A172 (cell line): ENCODE measurements at regions not wholly inside any gene's neighbourhood (a gene's known extent, or its start where the extent isn't known, plus 50 kb on each side); places are given as distances from the start of the nearest gene placed in this dataset.

Experiments used
- DNase-seq: peaks from one replicate; pipeline ENCODE4 v3.0.0-alpha.2; 2015; ENCODE audit warnings: low spot score

GRCh38 chr14:105843444-105844046 lies 317.2 kb downstream of the TMEM121 start:
- DNase-seq: no peak

- DNase-seq: no peak
These were observed 317.8 kb downstream of the TMEM121 start for GRCh38 chr14:105844047-105844630.

DNA sequence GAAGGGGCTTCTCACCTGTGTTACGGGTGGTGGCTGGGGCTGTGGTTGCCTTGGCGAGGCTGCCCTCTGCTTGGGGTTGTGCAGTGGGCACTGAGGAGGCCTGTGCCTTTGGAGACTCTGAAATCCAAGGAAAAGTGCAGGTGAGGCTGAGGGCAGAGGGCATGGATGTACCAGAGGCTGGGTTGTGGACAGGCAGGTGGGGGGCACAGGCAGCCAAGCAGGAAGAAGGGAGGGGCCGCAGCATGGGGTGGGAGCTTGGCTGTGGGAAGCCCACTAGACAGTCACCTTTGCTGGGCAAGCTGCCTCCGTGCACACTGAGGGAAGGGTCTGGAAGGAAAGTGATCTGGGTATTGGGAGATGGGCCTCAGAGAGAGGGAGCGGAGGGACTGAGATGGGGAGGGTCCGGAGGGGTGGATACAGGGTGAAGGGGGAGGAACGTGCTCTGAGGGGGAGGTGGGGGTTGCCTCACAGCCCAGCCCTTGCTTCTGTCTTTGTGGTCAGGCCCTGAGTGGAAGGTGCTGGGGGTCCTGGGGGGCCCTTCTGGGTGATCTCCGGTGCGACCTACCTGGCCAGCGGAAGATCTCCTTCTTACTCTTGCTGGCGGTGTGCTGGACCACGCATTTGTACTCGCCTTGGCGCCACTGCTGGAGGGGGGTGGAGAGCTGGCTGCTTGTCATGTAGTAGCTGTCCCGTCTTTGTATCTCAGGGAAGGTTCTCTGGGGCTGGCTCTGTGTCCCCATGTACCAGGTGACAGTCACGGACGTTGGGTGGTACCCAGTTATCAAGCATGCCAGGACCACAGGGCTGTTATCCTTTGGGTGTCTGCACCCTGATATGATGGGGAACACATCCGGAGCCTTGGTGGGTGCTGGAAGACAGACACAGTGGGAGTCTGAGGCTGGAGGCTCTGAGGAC lies 318.7 kb downstream of the TMEM121 start:
- DNase-seq: no peak

DNA sequence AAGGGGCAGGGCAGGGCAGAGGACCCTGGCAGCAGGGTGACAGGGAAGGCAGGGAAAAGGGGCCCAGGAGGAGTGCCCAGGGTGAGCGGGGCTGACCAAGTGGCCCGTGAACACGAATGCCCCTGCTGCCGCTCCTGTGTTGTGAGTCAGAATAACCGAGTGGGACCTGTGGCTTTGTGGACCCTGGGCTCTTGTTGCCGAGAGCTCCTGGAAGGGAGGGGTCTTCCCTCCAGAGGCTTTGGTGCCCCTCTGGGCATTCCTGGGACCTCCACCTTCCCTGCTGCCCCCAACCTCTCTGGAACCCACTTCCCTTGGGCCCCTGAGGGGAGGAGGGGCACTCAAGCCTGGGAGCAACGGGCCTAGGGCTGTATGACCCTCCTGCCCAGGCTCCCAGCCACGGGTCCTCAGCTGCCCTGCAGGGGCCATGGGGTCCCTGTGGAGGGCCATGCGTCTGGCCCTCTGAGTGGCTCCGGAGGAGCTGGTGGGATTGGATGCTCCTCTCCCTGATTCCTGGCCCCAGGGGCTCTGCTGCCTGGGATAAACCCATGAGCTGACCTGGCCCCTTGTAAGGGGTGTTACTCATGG lies 319.4 kb downstream of the TMEM121 start:
- DNase-seq: no peak

DNA sequence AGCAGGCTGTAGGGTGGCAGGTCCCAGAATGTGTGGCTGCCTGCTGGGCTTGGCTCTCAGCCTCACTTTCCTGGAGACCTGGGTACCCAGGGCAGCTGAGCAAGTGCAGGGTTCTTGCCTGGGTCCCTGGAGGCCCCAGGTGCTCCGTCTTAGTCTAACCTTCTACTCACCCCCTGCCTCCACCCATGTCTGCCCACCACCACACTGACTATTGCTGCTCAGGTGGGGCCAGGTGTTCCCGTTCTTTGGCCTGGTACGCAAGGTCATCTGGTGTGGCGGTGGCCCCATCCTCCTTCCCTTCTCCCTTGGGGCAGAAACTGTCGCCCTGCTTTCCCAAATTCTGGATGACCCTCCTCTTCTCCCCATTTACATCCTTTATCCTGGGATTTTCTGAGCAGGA lies 319.9 kb downstream of the TMEM121 start:
- no peak for DNase-seq

- no peak for DNase-seq
These were observed 321.0 kb downstream of the TMEM121 start for GRCh38 chr14:105847400-105847799.

DNA sequence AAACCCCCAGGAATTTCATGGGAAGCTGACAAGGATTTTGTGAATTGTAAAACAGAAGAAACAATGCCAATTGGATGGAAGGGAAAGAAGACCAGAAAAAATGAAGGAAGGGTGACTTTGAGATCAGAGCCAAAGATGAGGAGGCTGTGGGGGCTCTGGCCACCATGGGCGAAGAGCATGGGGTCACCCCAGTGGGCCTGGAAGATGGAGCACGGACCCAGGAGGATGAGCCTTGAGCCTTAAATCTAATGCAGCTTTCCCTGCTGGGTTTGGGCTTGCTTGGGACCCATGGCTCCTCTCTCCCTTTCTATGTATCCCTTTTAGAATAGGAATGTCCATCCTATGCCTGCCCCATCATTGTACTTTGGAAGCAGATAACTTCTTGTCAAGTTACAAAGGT lies 322.2 kb downstream of the TMEM121 start:
- DNase-seq: no peak

GRCh38 chr14:105849933-105850626 lies 323.7 kb downstream of the TMEM121 start:
- DNase-seq: no peak

DNA sequence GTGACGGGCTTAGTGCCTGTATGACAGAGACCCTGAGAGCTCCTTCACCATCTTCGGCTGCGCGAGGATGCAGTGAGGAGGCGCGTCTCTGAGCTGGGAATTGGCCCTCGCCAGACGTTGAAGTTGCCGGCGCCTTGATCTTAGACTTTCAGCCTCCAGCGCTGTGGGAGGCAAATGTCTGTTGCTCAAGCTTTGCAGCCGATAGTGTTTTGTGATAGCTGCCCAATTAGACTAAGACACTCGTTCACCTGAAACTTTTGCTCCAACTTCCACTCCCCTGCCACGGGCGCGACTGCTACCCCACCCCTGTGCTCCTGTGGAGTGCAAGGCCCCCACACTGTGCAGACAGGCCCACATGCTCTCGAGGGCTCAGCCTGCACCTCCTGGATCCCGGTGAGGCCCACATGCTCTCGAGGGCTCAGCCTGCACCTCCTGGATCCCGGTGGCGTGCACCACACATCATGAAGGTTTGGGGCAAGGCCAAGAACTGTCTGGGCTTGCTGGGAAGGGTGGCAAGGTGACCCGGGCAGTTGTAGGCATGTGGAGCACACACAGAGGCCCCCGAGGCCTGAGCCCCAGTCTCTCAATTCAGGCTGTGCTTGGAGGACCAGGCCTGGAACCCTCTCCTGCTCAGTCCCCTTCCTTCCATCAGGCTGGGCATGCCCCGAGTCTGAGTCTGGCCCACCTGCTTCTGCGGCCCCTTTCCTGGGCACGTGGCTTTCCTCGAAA lies 324.6 kb downstream of the TMEM121 start:
- DNase-seq: no peak

- DNase-seq: no peak
These were observed 325.5 kb downstream of the TMEM121 start for GRCh38 chr14:105851716-105852377.

GRCh38 chr14:105852378-105853088 lies 326.1 kb downstream of the TMEM121 start:
- DNase-seq: no peak

- no peak for DNase-seq
These were observed 326.9 kb downstream of the TMEM121 start for GRCh38 chr14:105853089-105853906.

GRCh38 chr14:105853907-105854599 lies 327.7 kb downstream of the TMEM121 start:
- no peak for DNase-seq

DNA sequence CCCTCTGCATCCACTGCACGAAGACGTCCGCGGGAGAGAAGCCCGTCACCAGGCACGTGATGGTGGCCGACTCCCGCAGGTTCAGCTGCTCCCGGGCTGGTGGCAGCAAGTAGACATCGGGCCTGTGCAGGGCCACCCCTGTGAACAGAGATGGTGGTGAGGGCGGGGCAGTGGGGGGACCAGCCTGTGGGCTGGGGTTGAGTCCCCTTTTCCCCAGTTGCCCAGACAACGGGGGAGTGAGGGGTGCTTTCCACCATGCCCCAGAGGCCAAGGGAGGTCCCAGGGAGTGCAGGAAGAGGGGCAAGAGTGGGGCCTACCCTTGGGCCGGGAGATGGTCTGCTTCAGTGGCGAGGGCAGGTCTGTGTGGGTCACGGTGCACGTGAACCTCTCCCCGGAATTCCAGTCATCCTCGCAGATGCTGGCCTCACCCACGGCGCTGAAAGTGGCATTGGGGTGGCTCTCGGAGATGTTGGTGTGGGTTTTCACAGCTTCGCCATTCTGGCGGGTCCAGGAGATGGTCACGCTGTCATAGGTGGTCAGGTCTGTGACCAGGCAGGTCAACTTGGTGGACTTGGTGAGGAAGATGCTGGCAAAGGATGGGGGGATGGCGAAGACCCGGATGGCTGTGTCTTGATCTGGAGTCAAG lies 328.3 kb downstream of the TMEM121 start:
- DNase-seq: no peak

DNA sequence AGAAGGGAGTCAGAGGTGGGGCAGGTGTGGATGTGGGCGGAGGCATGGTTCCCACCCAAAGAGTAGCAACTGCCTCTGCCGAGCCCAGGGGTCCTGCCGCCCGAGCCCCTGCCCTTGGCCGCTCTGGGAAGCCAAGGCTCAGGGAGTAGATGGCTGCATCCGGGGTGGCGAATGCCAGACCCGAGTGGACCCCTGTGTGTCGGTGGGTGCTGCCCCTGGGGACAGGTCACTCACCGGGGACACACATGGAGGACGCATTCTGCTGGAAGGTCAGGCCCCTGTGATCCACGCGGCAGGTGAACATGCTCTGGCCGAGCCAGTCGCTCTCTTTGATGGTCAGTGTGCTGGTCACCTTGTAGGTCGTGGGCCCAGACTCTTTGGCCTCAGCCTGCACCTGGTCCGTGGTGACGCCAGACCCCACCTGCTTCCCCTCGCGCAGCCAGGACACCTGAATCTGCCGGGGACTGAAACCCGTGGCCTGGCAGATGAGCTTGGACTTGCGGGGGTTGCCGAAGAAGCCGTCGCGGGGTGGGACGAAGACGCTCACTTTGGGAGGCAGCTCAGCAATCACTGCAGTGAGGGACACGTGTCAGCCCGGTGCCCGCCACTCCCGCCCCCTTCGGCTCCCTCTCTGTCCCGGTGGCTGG lies 329.0 kb downstream of the TMEM121 start:
- DNase-seq: no peak

DNA sequence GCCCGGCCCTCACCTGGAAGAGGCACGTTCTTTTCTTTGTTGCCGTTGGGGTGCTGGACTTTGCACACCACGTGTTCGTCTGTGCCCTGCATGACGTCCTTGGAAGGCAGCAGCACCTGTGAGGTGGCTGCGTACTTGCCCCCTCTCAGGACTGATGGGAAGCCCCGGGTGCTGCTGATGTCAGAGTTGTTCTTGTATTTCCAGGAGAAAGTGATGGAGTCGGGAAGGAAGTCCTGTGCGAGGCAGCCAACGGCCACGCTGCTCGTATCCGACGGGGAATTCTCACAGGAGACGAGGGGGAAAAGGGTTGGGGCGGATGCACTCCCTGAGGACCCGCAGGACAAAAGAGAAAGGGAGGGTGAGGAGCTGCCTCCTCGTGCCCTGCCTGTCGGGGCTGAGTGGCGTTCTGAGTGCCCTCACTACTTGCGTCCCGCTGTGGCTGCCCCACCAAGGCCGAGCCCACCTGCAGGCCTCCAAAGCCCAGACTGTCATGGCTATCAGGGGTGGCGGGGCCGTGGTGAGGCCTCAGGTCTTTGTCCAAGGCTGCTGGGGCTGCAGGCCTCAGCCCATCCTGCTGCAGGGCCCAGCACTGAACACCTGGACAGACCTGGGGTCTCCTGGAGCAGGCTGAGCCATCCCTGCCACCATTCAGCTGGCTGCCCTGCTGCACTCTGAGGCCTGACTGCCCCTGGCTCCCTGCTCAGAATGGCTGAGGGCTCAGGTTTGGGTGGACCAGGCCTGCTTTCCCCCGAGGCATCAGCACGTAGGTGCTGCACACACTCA lies 329.7 kb downstream of the TMEM121 start:
- no peak for DNase-seq
